ENCODE measurements at regions not wholly inside any gene's neighbourhood (a gene's known extent, or its start where the extent isn't known, plus 50 kb on each side); places are given as distances from the start of the nearest gene placed in this dataset.

DNA sequence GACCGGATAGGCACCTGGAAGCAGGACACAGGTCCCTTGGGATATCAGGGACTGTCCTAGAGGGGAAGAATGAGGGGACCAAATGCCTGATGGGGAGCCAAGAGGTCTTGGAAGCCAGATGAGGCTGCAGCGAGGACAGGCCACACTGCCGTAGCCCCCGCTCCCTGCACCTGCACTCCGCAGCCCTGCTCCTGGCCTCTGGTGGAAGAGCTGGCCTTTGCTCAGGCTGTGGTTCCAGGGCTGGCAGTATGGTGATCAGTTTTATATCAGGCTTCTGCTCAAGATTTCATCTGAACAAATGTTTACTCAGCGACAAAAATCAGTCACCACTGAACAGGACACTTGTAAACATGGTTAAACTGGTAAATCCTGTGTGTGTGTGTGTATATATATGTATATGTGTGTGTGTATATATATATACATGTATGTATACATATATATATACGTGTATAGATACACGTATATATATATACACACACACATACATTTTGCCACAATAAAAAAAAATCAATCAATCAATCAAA is 52.5 kb upstream of the TAF1B start:
- no peaks in the 10 kb centered on the region for H3K36me3 ChIP-seq
- H3K27ac ChIP-seq, result no peak overlapping the region
- DNase-seq, result no peak
- WGBS, 5 donors, result 74 to 96% (median 94%) methylated on average over 4 to 8 of the region's 8 CpGs
- peaks cover 0 to 32% (median 10%) of the 10 kb centered on the region in 6 donors for H3K4me1 ChIP-seq
- H3K9me3 ChIP-seq, result peaks cover 0 to 20% (median 6%) of the 10 kb centered on the region in 8 donors
- no peak for TF ChIP-seq POLR2A (IDR thresholded peaks at IDR 0.05)
- TF ChIP-seq POLR2AphosphoS5 (IDR thresholded peaks at IDR 0.05), result no peak
- TF ChIP-seq, protein P1, sequence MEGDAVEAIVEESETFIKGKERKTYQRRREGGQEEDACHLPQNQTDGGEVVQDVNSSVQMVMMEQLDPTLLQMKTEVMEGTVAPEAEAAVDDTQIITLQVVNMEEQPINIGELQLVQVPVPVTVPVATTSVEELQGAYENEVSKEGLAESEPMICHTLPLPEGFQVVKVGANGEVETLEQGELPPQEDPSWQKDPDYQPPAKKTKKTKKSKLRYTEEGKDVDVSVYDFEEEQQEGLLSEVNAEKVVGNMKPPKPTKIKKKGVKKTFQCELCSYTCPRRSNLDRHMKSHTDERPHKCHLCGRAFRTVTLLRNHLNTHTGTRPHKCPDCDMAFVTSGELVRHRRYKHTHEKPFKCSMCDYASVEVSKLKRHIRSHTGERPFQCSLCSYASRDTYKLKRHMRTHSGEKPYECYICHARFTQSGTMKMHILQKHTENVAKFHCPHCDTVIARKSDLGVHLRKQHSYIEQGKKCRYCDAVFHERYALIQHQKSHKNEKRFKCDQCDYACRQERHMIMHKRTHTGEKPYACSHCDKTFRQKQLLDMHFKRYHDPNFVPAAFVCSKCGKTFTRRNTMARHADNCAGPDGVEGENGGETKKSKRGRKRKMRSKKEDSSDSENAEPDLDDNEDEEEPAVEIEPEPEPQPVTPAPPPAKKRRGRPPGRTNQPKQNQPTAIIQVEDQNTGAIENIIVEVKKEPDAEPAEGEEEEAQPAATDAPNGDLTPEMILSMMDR (IDR thresholded peaks at IDR 0.05 in 8 of 11, conservative IDR thresholded peaks at IDR 0.05 in 3 of 11), result no peak
- no peak overlapping the region for H3K4me3 ChIP-seq
- no peaks in the 10 kb centered on the region for H3K27me3 ChIP-seq (replicated peaks in 1 of 7)
- intact Hi-C loops (cut with DNase I; ENCODE audit: low total_unique reads), result no loop called here

DNA sequence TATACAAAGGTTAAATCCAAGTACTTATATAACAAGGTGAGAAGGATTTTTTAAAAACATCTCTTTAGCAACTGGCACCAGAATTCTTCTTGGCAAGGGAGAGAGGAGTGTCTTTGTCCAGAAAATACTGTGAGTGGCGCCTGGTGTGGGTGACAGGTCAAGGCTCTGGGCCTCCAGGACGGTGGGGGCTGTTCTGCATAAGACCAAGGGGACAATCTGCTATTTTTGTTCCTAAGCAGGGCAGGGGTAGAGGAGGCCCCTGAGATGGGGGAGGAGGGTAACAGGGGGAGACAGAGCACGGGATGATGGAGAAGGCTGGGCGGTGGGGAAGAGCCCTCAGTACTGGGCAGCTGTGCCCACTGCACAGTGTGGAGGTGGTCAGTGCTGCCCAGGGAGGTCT is 51.6 kb upstream of the TAF1B start:
- WGBS, 5 donors, result 65 to 79% (median 73%) methylated on average over 4 of the region's 4 CpGs
- Histone ChIP-seq H3K27ac (no peak overlapping the region), H3K4me1 (peaks cover 0 to 31% (median 10%) of the 10 kb centered on the region in 6 donors), H3K9me3 (peaks cover 0 to 20% (median 6%) of the 10 kb centered on the region in 8 donors), H3K36me3 (no peaks in the 10 kb centered on the region), H3K4me3 (no peak overlapping the region), H3K27me3 (replicated peaks in 1 of 7) (no peaks in the 10 kb centered on the region)
- no peak for DNase-seq
- intact Hi-C loops (cut with DNase I; ENCODE audit: low total_unique reads), result no loop called here
- TF ChIP-seq, protein P1 (IDR thresholded peaks at IDR 0.05 in 8 of 11, conservative IDR thresholded peaks at IDR 0.05 in 3 of 11), result no peak
- no peak for TF ChIP-seq POLR2A (IDR thresholded peaks at IDR 0.05)
- TF ChIP-seq POLR2AphosphoS5 (IDR thresholded peaks at IDR 0.05), result no peak

DNA sequence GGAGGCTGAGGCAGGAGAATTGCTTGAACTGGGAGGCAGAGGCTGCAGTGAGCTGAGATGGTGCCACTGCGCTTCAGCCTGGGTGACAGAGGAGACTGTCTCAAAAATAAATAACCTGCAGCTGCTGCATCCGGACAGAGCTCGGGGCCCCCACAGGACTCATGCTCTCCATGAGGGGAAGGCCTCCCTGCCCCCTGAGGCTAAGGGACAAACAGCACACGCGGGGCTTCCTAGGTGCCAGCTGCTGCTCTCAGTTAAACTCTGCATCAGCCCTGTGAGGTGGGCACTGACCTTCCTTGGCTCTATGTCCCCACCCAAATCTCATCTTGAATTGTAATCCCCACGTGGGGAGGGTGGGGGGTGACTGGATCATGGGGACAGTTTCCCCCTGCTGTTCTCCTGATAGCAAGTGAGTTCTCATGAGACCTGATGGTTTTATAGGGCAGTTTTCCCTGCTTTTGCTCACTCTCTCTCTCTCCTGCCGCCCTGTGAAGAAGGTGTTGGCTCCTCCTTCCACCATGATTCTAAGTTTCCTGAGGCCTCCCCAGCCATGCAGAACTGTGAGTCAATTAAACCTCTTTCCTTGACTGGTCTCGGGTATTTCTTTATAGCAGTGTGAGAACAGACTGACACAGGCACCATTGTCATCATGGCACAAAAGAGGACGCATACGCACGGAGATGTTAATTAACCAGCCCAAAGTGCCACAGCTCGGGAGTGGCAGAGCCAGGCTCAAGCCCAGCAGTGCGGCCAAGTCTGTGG is 49.9 kb upstream of the TAF1B start:
- H3K4me3 ChIP-seq, result no peak overlapping the region
- intact Hi-C loops (cut with DNase I; ENCODE audit: low total_unique reads), result no loop called here
- peaks cover 0 to 35% (median 10%) of the 10 kb centered on the region in 6 donors for H3K4me1 ChIP-seq
- H3K36me3 ChIP-seq, result no peaks in the 10 kb centered on the region
- TF ChIP-seq, protein P1 (IDR thresholded peaks at IDR 0.05 in 8 of 11, conservative IDR thresholded peaks at IDR 0.05 in 3 of 11), result no peak
- TF ChIP-seq POLR2AphosphoS5 (IDR thresholded peaks at IDR 0.05), result no peak
- peak; percentile 54 for DNase-seq
- H3K27ac ChIP-seq, result peak overlapping the region in 1 of 8 donors; percentile 40
- peaks cover 0 to 11% (median 3%) of the 10 kb centered on the region in 8 donors for H3K9me3 ChIP-seq
- 73 to 80% (median 78%) methylated on average over 8 to 13 of the region's 13 CpGs for WGBS, 5 donors
- H3K27me3 ChIP-seq (replicated peaks in 1 of 7), result no peaks in the 10 kb centered on the region

Small RNAs in the stretch of these regions (small RNA-seq; reads per million reads assigned to genes)
- gene AC082651.2 (0 reads per million in 4 donors), gene RNU4-73P (0 reads per million in 4 donors)
